NCI-H187 treated with DMSO at 0.1 percent for 48 hours (cell line): ENCODE measurements at regions not wholly inside any gene's neighbourhood (a gene's known extent, or its start where the extent isn't known, plus 50 kb on each side); places are given as distances from the start of the nearest gene placed in this dataset.

Experiments used
- DNase-seq: peaks from one replicate; lab custom pipeline; 2025; lab: John Stamatoyannopoulos, UW

GRCh38 chr5:167753725-167754490 lies 537.5 kb upstream of the WWC1 start:
- no peak for DNase-seq

- no peak for DNase-seq
Measured at GRCh38 chr5:167754501-167755021, 536.9 kb upstream of the WWC1 start.

GRCh38 chr5:167755420-167755819 lies 536.0 kb upstream of the WWC1 start:
- DNase-seq = no peak

- no peak for DNase-seq
Measured at GRCh38 chr5:167759057-167759821, 532.2 kb upstream of the WWC1 start.

- DNase-seq = no peak
Measured at GRCh38 chr5:167763772-167764171, 527.7 kb upstream of the WWC1 start.

GRCh38 chr5:167764641-167765289 lies 526.7 kb upstream of the WWC1 start:
- DNase-seq = no peak

GRCh38 chr5:167765352-167765751 lies 526.1 kb upstream of the WWC1 start:
- DNase-seq = no peak

- DNase-seq = no peak
Measured at GRCh38 chr5:167766957-167767356, 524.5 kb upstream of the WWC1 start.

GRCh38 chr5:167767795-167768194 lies 523.6 kb upstream of the WWC1 start:
- DNase-seq = no peak

GRCh38 chr5:167769846-167770413 lies 521.5 kb upstream of the WWC1 start:
- no peak for DNase-seq

GRCh38 chr5:167770461-167770860 lies 521.0 kb upstream of the WWC1 start:
- no peak for DNase-seq

- DNase-seq = no peak
Measured at GRCh38 chr5:167771571-167771970, 519.9 kb upstream of the WWC1 start.

- DNase-seq = no peak
Measured at GRCh38 chr5:167773668-167774301, 517.7 kb upstream of the WWC1 start.

- DNase-seq = no peak
Measured at GRCh38 chr5:167777746-167778145, 513.7 kb upstream of the WWC1 start.

- DNase-seq = no peak
Measured at GRCh38 chr5:167778228-167778627, 513.2 kb upstream of the WWC1 start.

GRCh38 chr5:167779644-167780043 lies 511.8 kb upstream of the WWC1 start:
- DNase-seq = no peak

- no peak for DNase-seq
Measured at GRCh38 chr5:167780177-167780576, 511.3 kb upstream of the WWC1 start.

- DNase-seq = no peak
Measured at GRCh38 chr5:167783145-167783817, 508.2 kb upstream of the WWC1 start.

- DNase-seq = no peak
Measured at GRCh38 chr5:167785106-167785505, 506.3 kb upstream of the WWC1 start.

GRCh38 chr5:167785901-167786300 lies 505.5 kb upstream of the WWC1 start:
- no peak for DNase-seq

- no peak for DNase-seq
Measured at GRCh38 chr5:167786871-167787578, 504.4 kb upstream of the WWC1 start.
